CD8-positive, alpha-beta memory T cell (primary cell): ENCODE measurements at regions not wholly inside any gene's neighbourhood (a gene's known extent, or its start where the extent isn't known, plus 50 kb on each side); places are given as distances from the start of the nearest gene placed in this dataset.

Experiments used
- CTCF ChIA-PET: fragments of 350-600 bp; sonication (Branson Sonifier 250); formaldehyde crosslinking; loops from one replicate; lab custom pipeline; 2021; ENCODE audit warnings: antibody characterized with exemption; lab: Charles Lee
- POLR2A ChIA-PET: fragments of 350-600 bp; sonication (Branson Sonifier 250); formaldehyde crosslinking; loops from one replicate; lab custom pipeline; 2021; ENCODE audit warnings: antibody characterized with exemption; lab: Charles Lee
- DNase-seq, 5 donors: peaks; one replicate each; pipeline versions ENCODE4 v3.0.0 to v3.0.0-alpha.2; 2020 to 2022; ENCODE audit warnings: mixed read lengths in 1 of 5
- H3K27ac ChIP-seq: one replicate; pipeline ENCODE4 v1.7.0; 2013; ENCODE audit warnings: low read depth, mild to moderate bottlenecking, low read length, moderate library complexity
- H3K27me3 ChIP-seq: 2 replicates; pipeline ENCODE4 v1.7.0; 2013; ENCODE audit warnings: low read length, mild to moderate bottlenecking; ENCODE audit not compliant: insufficient read depth, poor library complexity, severe bottlenecking
- H3K36me3 ChIP-seq: 2 replicates; pipeline ENCODE4 v1.7.0; 2013; ENCODE audit warnings: mild to moderate bottlenecking, low read length, moderate library complexity; ENCODE audit not compliant: insufficient read depth
- H3K4me1 ChIP-seq: 2 replicates; pipeline ENCODE4 v1.7.0; 2013; ENCODE audit warnings: mild to moderate bottlenecking, low read length, moderate library complexity; ENCODE audit not compliant: insufficient read depth
- H3K4me3 ChIP-seq: 2 replicates; pipeline ENCODE4 v1.7.0; 2013; ENCODE audit warnings: mild to moderate bottlenecking, low read length
- H3K9me3 ChIP-seq: 2 replicates; pipeline ENCODE4 v1.7.0; 2013; ENCODE audit warnings: mild to moderate bottlenecking, low read length
- H3K27ac Mint-ChIP-seq, 8 donors: one replicate each; pipeline ENCODE4 v1.8.0; 2020 to 2021; ENCODE audit warnings: mixed read lengths in 8 of 8, mild to moderate bottlenecking in 6 of 8, inconsistent platforms in 3 of 8, moderate library complexity in 3 of 8
- H3K27me3 Mint-ChIP-seq, 2 donors: one replicate each; pipeline ENCODE4 v1.8.0; 2020 to 2021; ENCODE audit warnings: mixed read lengths in 2 of 2, mild to moderate bottlenecking in 1 of 2, moderate library complexity in 1 of 2
- H3K36me3 Mint-ChIP-seq, 3 donors: one replicate each; pipeline ENCODE4 v1.8.0; 2020 to 2021; ENCODE audit warnings: mixed read lengths in 3 of 3, inconsistent platforms in 1 of 3, mild to moderate bottlenecking in 1 of 3
- H3K4me1 Mint-ChIP-seq, 3 donors: one replicate each; pipeline ENCODE4 v1.8.0; 2020 to 2021; ENCODE audit warnings: mixed read lengths in 3 of 3, inconsistent platforms in 1 of 3, mild to moderate bottlenecking in 1 of 3
- H3K4me3 Mint-ChIP-seq, 7 donors: one replicate each; pipeline ENCODE4 v1.8.0; 2020 to 2021; ENCODE audit warnings: mixed read lengths in 7 of 7, mild to moderate bottlenecking in 6 of 7, moderate library complexity in 4 of 7, inconsistent platforms in 2 of 7
- H3K9me3 Mint-ChIP-seq, 5 donors: one replicate each; pipeline ENCODE4 v1.8.0; 2020 to 2022; ENCODE audit warnings: mixed read lengths in 5 of 5, mild to moderate bottlenecking in 3 of 5, moderate library complexity in 2 of 5, inconsistent platforms in 1 of 5

- peaks cover 0 to 4% (median 2%) of the 10 kb centered on the region in 5 donors for H3K9me3 Mint-ChIP-seq
- no peak for DNase-seq
- ChIA-PET CTCF (no interaction called here), POLR2A (no interaction called here)
- Histone ChIP-seq H3K27me3 (no peaks in the 10 kb centered on the region), H3K4me3 (no peak overlapping the region), H3K4me1 (no peaks in the 10 kb centered on the region), H3K36me3 (no peaks in the 10 kb centered on the region), H3K9me3 (no peaks in the 10 kb centered on the region), H3K27ac (no peak overlapping the region)
- H3K36me3 Mint-ChIP-seq, result no peaks in the 10 kb centered on the region
- H3K27me3 Mint-ChIP-seq, result no peaks in the 10 kb centered on the region
- H3K4me3 Mint-ChIP-seq, result no peak overlapping the region
- no peaks in the 10 kb centered on the region for H3K4me1 Mint-ChIP-seq
- H3K27ac Mint-ChIP-seq, result no peak overlapping the region
Measured at GRCh38 chr9:104280178-104280560, 186.1 kb downstream of the SMC2 start.

- no peaks in the 10 kb centered on the region for H3K36me3 ChIP-seq
- peaks cover 0 to 4% (median 2%) of the 10 kb centered on the region in 5 donors for H3K9me3 Mint-ChIP-seq
- no peak for DNase-seq
- no peaks in the 10 kb centered on the region for H3K27me3 ChIP-seq
- no peaks in the 10 kb centered on the region for H3K4me1 Mint-ChIP-seq
- no peaks in the 10 kb centered on the region for H3K4me1 ChIP-seq
- H3K27me3 Mint-ChIP-seq, result no peaks in the 10 kb centered on the region
- ChIA-PET POLR2A (no interaction called here), CTCF (no interaction called here)
- H3K36me3 Mint-ChIP-seq, result no peaks in the 10 kb centered on the region
- H3K9me3 ChIP-seq, result no peaks in the 10 kb centered on the region
- no peak overlapping the region for H3K27ac ChIP-seq
- H3K27ac Mint-ChIP-seq, result no peak overlapping the region
- no peak overlapping the region for H3K4me3 Mint-ChIP-seq
- H3K4me3 ChIP-seq, result no peak overlapping the region
Measured at GRCh38 chr9:104280711-104281110, 186.6 kb downstream of the SMC2 start.

GRCh38 chr9:104286187-104286586 lies 192.1 kb downstream of the SMC2 start:
- Histone ChIP-seq H3K36me3 (no peaks in the 10 kb centered on the region), H3K27me3 (no peaks in the 10 kb centered on the region), H3K27ac (no peak overlapping the region), H3K4me1 (no peaks in the 10 kb centered on the region), H3K9me3 (no peaks in the 10 kb centered on the region), H3K4me3 (no peak overlapping the region)
- H3K27me3 Mint-ChIP-seq, result no peaks in the 10 kb centered on the region
- no peaks in the 10 kb centered on the region for H3K36me3 Mint-ChIP-seq
- ChIA-PET POLR2A (no interaction called here), CTCF (no interaction called here)
- no peak for DNase-seq
- no peak overlapping the region for H3K4me3 Mint-ChIP-seq
- H3K4me1 Mint-ChIP-seq, result no peaks in the 10 kb centered on the region
- H3K27ac Mint-ChIP-seq, result no peak overlapping the region
- peaks cover 0 to 4% (median 2%) of the 10 kb centered on the region in 5 donors for H3K9me3 Mint-ChIP-seq

GRCh38 chr9:104286799-104287198 lies 192.7 kb downstream of the SMC2 start:
- Mint-ChIP-seq H3K4me1 (no peaks in the 10 kb centered on the region), H3K4me3 (no peak overlapping the region), H3K36me3 (no peaks in the 10 kb centered on the region), H3K27ac (no peak overlapping the region), H3K9me3 (peaks cover 0 to 4% (median 0%) of the 10 kb centered on the region in 5 donors), H3K27me3 (no peaks in the 10 kb centered on the region)
- Histone ChIP-seq H3K4me1 (no peaks in the 10 kb centered on the region), H3K9me3 (no peaks in the 10 kb centered on the region), H3K27me3 (no peaks in the 10 kb centered on the region), H3K36me3 (no peaks in the 10 kb centered on the region), H3K4me3 (no peak overlapping the region), H3K27ac (no peak overlapping the region)
- ChIA-PET POLR2A (no interaction called here), CTCF (no interaction called here)
- no peak for DNase-seq

GRCh38 chr9:104287253-104287878 lies 193.3 kb downstream of the SMC2 start:
- Histone ChIP-seq H3K9me3 (no peaks in the 10 kb centered on the region), H3K27me3 (no peaks in the 10 kb centered on the region), H3K4me1 (no peaks in the 10 kb centered on the region), H3K27ac (no peak overlapping the region), H3K36me3 (no peaks in the 10 kb centered on the region), H3K4me3 (no peak overlapping the region)
- H3K27ac Mint-ChIP-seq, result no peak overlapping the region
- no peak overlapping the region for H3K4me3 Mint-ChIP-seq
- H3K27me3 Mint-ChIP-seq, result no peaks in the 10 kb centered on the region
- ChIA-PET POLR2A (no interaction called here), CTCF (no interaction called here)
- H3K4me1 Mint-ChIP-seq, result no peaks in the 10 kb centered on the region
- DNase-seq, result no peak
- H3K36me3 Mint-ChIP-seq, result no peaks in the 10 kb centered on the region
- peaks cover 0 to 4% (median 0%) of the 10 kb centered on the region in 5 donors for H3K9me3 Mint-ChIP-seq

- no peak overlapping the region for H3K27ac ChIP-seq
- H3K4me3 ChIP-seq, result no peak overlapping the region
- Mint-ChIP-seq H3K27ac (no peak overlapping the region), H3K36me3 (no peaks in the 10 kb centered on the region), H3K27me3 (no peaks in the 10 kb centered on the region), H3K9me3 (peaks cover 0 to 2% (median 0%) of the 10 kb centered on the region in 5 donors), H3K4me3 (no peak overlapping the region), H3K4me1 (no peaks in the 10 kb centered on the region)
- no peaks in the 10 kb centered on the region for H3K27me3 ChIP-seq
- no peaks in the 10 kb centered on the region for H3K36me3 ChIP-seq
- H3K4me1 ChIP-seq, result no peaks in the 10 kb centered on the region
- no peak for DNase-seq
- CTCF ChIA-PET, result no interaction called here
- no peaks in the 10 kb centered on the region for H3K9me3 ChIP-seq
- POLR2A ChIA-PET, result no interaction called here
Measured at GRCh38 chr9:104293877-104294276, 199.8 kb downstream of the SMC2 start.

GRCh38 chr9:104300124-104300523 lies 203.9 kb upstream of the OR13F1 start:
- H3K27ac Mint-ChIP-seq, result no peak overlapping the region
- H3K27me3 Mint-ChIP-seq, result peaks cover 0 to 3% of the 10 kb centered on the region in 2 donors
- H3K9me3 Mint-ChIP-seq, result peaks cover 0 to 6% (median 0%) of the 10 kb centered on the region in 5 donors
- no peaks in the 10 kb centered on the region for H3K4me1 ChIP-seq
- ChIA-PET CTCF (no interaction called here), POLR2A (no interaction called here)
- H3K27ac ChIP-seq, result no peak overlapping the region
- H3K27me3 ChIP-seq, result no peaks in the 10 kb centered on the region
- no peaks in the 10 kb centered on the region for H3K36me3 ChIP-seq
- no peaks in the 10 kb centered on the region for H3K9me3 ChIP-seq
- H3K4me3 Mint-ChIP-seq, result no peak overlapping the region
- no peaks in the 10 kb centered on the region for H3K36me3 Mint-ChIP-seq
- no peaks in the 10 kb centered on the region for H3K4me1 Mint-ChIP-seq
- no peak for DNase-seq
- H3K4me3 ChIP-seq, result no peak overlapping the region

GRCh38 chr9:104301755-104302154 lies 202.3 kb upstream of the OR13F1 start:
- Mint-ChIP-seq H3K27me3 (peaks cover 0 to 3% of the 10 kb centered on the region in 2 donors), H3K27ac (no peak overlapping the region)
- POLR2A ChIA-PET, result no interaction called here

More at GRCh38 chr9:104301755-104302154, 202.3 kb upstream of the OR13F1 start:
- H3K27ac ChIP-seq, result no peak overlapping the region
- Mint-ChIP-seq H3K4me1 (no peaks in the 10 kb centered on the region), H3K9me3 (peaks cover 0 to 6% (median 2%) of the 10 kb centered on the region in 5 donors), H3K36me3 (no peaks in the 10 kb centered on the region), H3K4me3 (no peak overlapping the region)
- no peaks in the 10 kb centered on the region for H3K27me3 ChIP-seq
- H3K4me3 ChIP-seq, result no peak overlapping the region
- H3K36me3 ChIP-seq, result no peaks in the 10 kb centered on the region
- DNase-seq, result no peak
- no peaks in the 10 kb centered on the region for H3K4me1 ChIP-seq
- no peaks in the 10 kb centered on the region for H3K9me3 ChIP-seq
- CTCF ChIA-PET, result no interaction called here
